ENCODE measurements at regions not wholly inside any gene's neighbourhood (a gene's known extent, or its start where the extent isn't known, plus 50 kb on each side); places are given as distances from the start of the nearest gene placed in this dataset.

DNA sequence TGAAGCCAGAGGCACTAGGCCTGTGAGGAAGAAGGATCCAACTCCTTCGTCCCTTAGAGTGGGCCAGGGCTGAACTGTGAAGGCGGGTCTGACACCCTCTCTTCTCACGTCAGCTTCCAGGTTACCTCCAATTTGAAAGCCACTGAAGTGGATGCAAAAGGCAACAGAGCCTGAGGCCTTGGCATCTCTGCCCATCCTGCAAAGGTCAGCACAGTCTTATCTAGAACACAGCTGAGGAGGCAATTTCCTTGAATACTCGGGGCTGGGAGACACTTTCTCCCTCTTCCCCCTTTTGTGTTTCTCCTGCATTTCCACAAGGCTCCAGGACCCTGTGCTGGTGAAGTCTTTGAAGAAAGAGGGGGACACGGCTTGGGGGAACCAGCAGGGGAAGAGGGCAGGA lies 91.6 kb upstream of the PAX6 start:
- TF ChIP-seq, protein P1, sequence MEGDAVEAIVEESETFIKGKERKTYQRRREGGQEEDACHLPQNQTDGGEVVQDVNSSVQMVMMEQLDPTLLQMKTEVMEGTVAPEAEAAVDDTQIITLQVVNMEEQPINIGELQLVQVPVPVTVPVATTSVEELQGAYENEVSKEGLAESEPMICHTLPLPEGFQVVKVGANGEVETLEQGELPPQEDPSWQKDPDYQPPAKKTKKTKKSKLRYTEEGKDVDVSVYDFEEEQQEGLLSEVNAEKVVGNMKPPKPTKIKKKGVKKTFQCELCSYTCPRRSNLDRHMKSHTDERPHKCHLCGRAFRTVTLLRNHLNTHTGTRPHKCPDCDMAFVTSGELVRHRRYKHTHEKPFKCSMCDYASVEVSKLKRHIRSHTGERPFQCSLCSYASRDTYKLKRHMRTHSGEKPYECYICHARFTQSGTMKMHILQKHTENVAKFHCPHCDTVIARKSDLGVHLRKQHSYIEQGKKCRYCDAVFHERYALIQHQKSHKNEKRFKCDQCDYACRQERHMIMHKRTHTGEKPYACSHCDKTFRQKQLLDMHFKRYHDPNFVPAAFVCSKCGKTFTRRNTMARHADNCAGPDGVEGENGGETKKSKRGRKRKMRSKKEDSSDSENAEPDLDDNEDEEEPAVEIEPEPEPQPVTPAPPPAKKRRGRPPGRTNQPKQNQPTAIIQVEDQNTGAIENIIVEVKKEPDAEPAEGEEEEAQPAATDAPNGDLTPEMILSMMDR (IDR thresholded peaks at IDR 0.05) = no peak
- TF ChIP-seq POLR2A (IDR thresholded peaks at IDR 0.05) = no peak
